ENCODE measurements at regions not wholly inside any gene's neighbourhood (a gene's known extent, or its start where the extent isn't known, plus 50 kb on each side); places are given as distances from the start of the nearest gene placed in this dataset.
A peak's percentile ranks its signal among the peaks of the same experiment; 100 is the strongest.

DNA sequence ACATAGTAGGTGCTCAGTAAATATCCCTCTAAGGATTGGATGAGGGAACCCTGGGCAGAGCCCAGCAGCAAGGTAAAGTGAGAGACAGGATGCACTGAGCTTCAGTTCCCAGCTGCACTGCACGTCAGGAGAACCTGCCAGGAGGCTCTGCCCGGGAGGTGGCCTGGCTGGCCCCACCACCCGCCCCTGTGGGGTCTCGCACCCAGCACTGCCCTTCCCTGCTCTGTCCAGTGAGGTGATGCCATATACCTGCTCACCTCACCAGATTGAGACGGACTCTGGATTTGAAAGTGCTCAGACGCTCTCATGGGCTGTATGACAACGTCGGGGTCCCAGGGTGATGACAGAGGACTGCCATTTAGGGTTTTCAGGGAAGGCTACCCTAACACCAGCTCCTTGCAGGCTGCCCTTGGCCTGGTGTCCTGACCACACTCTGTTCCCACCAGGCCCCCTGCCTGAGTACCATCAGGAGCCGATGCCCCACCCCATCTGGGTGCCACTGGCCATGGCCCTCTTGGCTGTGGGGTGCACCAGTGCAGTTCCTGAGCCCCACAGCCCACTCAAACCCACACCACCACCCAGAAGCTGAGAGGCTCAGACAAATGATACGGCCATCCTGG lies 61.7 kb upstream of the FGF3 start:
- Mint-ChIP-seq H3K27ac (no peak overlapping the region), H3K9me3 (no peaks in the 10 kb centered on the region), H3K4me1 (no peaks in the 10 kb centered on the region), H3K27me3 (ENCODE audit: low read depth in 3 of 3) (peaks cover 0 to 5% (median 3%) of the 10 kb centered on the region in 3 donors), H3K4me3 (no peak overlapping the region), H3K36me3 (no peaks in the 10 kb centered on the region)
- DNase-seq = no peak

DNA sequence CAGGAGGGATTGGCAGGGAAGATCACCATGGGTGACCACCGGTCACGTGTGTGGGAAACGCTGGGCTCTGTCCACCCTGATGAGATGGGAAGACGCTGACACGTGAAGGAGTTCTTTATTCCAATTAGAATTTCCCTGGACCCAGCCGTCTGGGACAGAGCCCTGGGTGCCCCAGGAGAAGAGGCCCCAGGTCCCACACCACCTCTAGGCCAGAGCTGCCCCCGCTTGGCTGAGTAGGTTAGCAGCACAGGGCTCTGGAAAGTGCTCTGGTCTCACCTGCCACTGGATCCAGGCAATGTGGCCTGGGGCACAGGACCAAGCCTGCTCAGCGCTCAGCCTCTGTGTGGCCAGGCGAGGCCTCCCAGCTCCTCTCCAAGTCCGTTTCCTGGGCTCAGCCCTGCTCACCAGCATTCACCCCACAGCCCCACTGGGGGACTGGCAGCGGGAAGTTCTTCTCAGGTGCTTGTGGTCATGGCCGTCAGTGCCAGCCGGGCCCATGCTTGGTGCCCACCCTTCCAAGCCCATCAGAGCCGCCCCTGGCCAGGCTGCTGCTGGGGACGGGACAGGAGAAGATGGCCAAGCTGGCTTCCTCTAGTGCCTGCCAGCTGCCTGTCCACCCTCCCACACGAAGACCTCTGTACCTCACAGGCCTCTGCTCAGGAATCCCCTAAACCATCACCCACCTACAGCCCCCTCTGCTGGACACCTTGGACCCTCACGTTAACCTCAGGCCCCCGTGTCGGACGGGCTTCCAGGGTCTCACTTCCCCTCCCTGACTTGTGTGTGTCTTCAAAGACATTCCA lies 62.5 kb upstream of the FGF3 start:
- Mint-ChIP-seq H3K27me3 (ENCODE audit: low read depth in 3 of 3) (peaks cover 0 to 3% (median 3%) of the 10 kb centered on the region in 3 donors), H3K27ac (no peak overlapping the region)
- no peak for DNase-seq

DNA sequence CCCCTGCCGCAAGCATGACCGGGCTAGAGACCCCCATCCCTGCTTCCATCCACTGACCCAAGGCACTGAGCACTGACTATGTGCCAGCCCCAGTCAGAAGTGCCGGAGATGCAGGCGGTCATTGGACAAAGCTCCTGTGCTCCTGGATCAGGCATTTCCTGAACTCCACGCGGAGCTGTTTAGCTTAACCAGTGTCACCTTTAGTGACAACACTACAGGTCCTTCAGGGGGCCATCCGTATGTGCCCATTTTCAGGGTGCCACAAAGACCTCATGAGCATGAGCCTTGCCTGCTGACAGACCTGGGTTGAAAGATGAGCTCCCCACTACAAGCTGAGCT lies 63.0 kb upstream of the FGF3 start:
- DNase-seq = no peak
- Mint-ChIP-seq H3K4me3 (no peak overlapping the region), H3K27me3 (ENCODE audit: low read depth in 3 of 3) (peaks cover 0 to 3% (median 3%) of the 10 kb centered on the region in 3 donors), H3K27ac (no peak overlapping the region), H3K9me3 (no peaks in the 10 kb centered on the region), H3K4me1 (no peaks in the 10 kb centered on the region), H3K36me3 (no peaks in the 10 kb centered on the region)

More for the DNA sequence above, 62.5 kb upstream of the FGF3 start:
- no peaks in the 10 kb centered on the region for H3K9me3 Mint-ChIP-seq
- no peaks in the 10 kb centered on the region for H3K4me1 Mint-ChIP-seq
- no peak overlapping the region for H3K4me3 Mint-ChIP-seq
- H3K36me3 Mint-ChIP-seq = no peaks in the 10 kb centered on the region

DNA sequence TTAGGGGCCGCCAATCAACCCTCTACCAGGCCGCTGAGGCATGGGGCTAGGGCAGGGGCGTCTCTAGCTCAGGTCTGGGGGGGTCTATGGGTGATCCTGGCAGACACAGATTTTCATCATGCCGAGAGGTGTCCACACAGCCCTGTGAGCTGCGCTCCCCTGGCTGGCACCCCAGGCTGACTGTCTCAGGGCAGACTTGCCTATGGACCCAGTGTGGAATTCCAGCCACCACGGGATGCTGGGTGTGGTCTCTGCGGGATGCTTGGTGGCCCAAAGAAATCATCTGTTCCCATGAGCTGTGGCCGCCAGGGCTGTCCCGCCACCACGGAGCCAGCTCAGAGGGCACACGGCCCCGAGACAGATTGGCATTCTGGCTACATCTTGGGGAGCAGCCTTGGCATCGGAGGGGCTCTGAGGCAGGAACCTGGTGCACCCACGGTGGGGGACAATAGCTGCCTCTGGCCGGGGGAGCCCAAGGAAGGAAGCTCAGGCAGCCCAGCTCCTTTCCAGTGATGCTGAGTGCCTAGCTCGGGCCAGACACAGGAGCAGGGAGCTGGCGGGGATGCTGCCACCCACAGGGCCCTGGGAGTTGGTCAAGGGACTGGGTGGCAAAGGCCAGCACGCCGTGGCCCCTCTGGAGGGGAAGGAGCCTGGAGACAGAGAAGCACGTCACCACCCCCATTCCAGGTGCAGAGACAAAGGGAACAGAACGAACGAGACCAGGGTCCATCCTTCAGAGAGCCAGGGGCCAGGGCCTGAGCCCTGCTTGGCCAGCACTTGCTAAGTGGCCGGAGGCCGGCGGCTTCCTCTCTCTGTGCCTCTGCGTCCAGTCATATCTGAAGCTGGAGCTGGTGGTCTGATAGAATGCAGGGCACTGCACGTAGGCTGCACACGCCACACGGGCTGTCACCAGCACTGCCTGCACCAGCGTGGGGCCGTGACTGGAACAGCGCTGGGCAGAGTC lies 64.4 kb upstream of the FGF3 start:
- Mint-ChIP-seq H3K27me3 (ENCODE audit: low read depth in 3 of 3) (peaks cover 0 to 3% (median 3%) of the 10 kb centered on the region in 3 donors), H3K4me3 (no peak overlapping the region), H3K9me3 (no peaks in the 10 kb centered on the region), H3K4me1 (no peaks in the 10 kb centered on the region), H3K36me3 (no peaks in the 10 kb centered on the region), H3K27ac (no peak overlapping the region)
- DNase-seq = no peak

DNA sequence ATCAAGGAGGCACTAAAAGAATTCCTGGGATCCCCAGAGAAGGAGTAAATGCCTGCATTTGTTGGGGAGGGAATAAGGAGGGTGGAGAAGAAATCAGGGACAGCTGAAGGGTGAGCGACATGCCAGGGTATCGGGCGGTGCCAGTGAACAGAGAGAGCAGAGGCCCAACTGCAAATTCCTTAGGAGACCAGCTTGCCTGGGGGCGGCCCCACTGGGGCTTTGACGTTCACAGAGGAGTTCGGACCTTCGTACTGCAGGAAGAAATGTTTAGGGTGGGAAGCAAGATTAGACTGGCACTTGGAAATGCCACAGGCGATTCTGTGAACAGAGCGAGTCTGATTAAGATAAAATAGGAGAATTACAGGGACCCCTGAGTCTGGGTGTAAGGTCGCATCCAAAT lies 65.1 kb upstream of the FGF3 start:
- no peak for DNase-seq
- Mint-ChIP-seq H3K4me1 (no peaks in the 10 kb centered on the region), H3K27ac (no peak overlapping the region), H3K9me3 (no peaks in the 10 kb centered on the region), H3K27me3 (ENCODE audit: low read depth in 3 of 3) (peaks cover 0 to 3% (median 3%) of the 10 kb centered on the region in 3 donors), H3K36me3 (no peaks in the 10 kb centered on the region), H3K4me3 (no peak overlapping the region)

DNA sequence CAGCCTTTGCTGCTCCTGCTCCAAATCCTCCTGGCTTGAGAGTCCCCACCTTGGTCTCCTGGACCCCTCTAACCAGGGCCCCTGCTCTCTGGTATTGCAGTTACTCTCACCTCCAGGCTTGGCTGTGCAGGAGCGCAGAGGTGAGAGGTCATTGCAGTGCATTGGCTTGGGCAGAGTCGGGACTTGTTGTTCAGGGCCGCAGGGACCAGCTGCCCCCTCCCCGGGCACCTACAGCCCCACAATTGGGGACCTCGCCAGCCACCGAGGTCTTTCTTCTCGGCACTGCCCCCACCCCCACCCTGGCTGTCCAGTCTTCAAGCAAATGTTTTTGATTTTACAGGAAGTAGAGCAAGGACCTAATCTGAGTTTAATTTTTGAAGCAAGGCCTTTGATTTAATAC lies 65.5 kb upstream of the FGF3 start:
- Mint-ChIP-seq H3K9me3 (no peaks in the 10 kb centered on the region), H3K36me3 (no peaks in the 10 kb centered on the region), H3K27ac (no peak overlapping the region), H3K27me3 (ENCODE audit: low read depth in 3 of 3) (peaks cover 0 to 3% (median 3%) of the 10 kb centered on the region in 3 donors), H3K4me1 (no peaks in the 10 kb centered on the region), H3K4me3 (no peak overlapping the region)
- DNase-seq = no peak

DNA sequence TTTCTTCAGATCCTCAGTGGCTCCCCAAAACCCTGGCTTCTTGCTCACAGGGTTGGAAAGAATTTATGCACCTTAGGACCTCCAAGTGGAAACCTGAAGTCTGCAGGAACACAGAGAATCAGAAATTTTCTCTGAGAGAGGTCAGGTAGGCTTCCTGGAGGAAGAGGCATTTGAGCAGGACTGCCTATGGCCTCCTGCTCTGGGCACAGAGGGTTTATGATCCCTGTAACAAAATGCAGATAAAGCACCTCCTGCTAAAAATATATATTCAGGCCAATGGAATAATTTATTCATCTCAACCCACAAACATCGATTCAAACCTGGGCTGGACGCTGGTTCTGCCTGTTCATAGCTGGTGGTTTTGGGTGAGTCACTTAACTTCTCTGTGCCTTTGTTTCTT lies 68.1 kb upstream of the FGF3 start:
- H3K36me3 Mint-ChIP-seq = no peaks in the 10 kb centered on the region
- no peaks in the 10 kb centered on the region for H3K4me1 Mint-ChIP-seq
- no peaks in the 10 kb centered on the region for H3K9me3 Mint-ChIP-seq
- DNase-seq = no peak
- no peak overlapping the region for H3K4me3 Mint-ChIP-seq
- H3K27me3 Mint-ChIP-seq (ENCODE audit: low read depth in 3 of 3) = peaks cover 0 to 3% (median 3%) of the 10 kb centered on the region in 3 donors
- H3K27ac Mint-ChIP-seq = no peak overlapping the region

DNA sequence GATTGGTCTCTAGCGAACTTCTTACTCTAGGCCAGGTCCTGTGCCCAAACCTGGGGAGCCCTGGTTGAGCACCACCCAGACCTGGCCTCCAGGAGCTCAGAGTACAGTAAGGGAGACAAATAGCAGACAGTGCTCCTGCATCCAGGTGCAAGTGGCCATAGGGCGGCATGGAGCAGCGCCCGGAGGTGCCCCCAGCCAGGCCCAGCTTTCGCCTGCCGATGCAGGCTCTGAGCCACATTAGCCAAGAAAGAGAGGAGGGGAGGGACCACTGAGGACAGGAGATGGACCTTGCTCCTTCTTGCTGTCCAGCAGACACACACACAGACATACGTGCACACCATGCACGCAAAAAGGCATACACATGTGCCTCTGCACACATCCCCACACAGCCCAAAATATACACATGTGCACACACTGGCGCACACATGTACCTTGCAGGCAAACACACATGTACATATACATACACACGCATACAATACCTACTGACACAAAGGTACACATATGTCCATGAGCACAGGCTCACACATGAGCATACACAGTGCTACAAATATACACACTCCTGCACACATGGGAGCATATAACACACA lies 68.7 kb upstream of the FGF3 start:
- Mint-ChIP-seq H3K27me3 (ENCODE audit: low read depth in 3 of 3) (peaks cover 0 to 3% (median 3%) of the 10 kb centered on the region in 3 donors), H3K4me3 (no peak overlapping the region), H3K9me3 (no peaks in the 10 kb centered on the region), H3K36me3 (no peaks in the 10 kb centered on the region), H3K4me1 (no peaks in the 10 kb centered on the region), H3K27ac (no peak overlapping the region)
- DNase-seq = no peak

DNA sequence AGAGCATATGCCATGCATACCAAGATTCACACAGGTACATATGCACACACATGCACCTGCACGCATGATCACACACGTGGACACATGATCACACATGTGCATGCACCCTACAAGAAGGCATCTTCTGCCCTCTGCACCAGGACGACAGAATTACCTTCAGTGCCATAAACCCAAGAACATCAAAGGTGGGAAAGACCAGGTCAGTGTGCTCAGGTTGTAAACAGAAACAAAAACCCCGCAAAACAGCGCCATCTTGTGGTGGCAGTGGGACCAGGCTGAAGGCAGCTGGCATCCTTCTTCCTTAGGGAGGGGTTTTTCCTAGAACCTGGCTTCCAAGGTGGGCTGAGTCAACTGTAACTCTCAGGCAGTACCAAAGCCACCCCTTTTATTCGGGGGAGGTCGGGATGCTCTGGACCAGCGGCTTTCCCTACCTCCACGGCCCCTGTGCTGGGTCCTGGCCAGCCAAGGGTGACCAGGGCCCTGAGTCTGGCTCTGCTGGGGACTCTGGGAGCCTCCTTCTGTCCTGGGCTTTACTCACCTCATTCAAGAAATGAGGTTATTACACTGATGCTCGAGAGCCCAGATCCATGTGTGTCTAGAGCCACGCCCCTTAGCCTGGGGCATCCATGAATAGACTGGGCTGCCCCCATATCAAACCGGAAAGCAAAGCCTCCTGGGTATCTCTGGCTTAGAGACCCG lies 69.4 kb upstream of the FGF3 start:
- no peak overlapping the region for H3K4me3 Mint-ChIP-seq
- no peaks in the 10 kb centered on the region for H3K4me1 Mint-ChIP-seq
- peak; percentile 38 to 52 (median 40) for DNase-seq
- H3K27me3 Mint-ChIP-seq (ENCODE audit: low read depth in 3 of 3) = peaks cover 0 to 3% (median 3%) of the 10 kb centered on the region in 3 donors
- H3K27ac Mint-ChIP-seq = no peak overlapping the region
- no peaks in the 10 kb centered on the region for H3K36me3 Mint-ChIP-seq
- H3K9me3 Mint-ChIP-seq = no peaks in the 10 kb centered on the region

DNA sequence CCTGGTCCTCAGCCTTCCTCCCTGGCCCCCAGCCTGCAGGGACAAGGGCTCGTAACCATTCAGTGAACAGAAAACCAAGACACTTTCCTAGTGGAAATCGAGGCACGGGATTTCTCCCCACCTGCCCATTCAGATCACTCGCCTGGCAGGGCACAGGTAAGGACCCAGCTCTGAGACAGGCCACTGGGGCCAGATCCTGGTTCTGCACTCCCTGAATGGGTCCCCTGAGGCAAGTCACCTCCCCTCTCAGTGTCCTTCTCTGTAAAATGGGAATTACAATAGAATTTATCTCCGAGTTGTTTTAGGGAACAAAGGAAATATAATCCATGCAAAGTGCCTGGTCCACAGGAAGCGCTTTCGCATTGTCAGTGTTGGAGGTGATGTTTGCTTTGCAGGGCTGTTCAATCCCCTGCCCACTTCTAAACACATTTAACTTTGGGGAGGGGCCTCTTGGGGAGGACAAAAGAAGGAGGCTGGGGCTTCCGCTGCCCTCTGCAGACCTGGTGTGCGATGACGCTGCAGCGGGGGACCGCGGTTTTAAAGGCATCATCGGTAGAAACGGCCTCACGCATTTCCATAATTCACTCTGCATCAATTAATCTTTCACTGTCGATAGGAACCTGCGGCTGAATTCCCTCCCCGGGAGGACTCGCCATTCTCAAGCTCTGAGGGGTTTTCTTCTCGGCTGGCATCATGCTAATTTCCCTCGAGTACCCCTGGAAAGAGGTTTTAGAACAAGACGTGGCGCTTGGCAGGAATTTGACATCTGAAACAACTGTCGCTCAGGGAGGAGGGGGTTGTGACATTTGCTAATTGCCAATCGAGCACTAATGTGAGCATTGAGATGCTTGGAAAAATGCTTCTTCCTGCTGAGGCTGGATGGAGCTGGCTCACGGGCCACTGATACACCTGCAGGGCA lies 70.4 kb upstream of the FGF3 start:
- H3K36me3 Mint-ChIP-seq = no peaks in the 10 kb centered on the region
- H3K4me1 Mint-ChIP-seq = no peaks in the 10 kb centered on the region
- H3K27ac Mint-ChIP-seq = no peak overlapping the region
- no peak for DNase-seq
- peaks cover 0 to 11% (median 3%) of the 10 kb centered on the region in 3 donors for H3K27me3 Mint-ChIP-seq (ENCODE audit: low read depth in 3 of 3)
- no peaks in the 10 kb centered on the region for H3K9me3 Mint-ChIP-seq
- H3K4me3 Mint-ChIP-seq = no peak overlapping the region

DNA sequence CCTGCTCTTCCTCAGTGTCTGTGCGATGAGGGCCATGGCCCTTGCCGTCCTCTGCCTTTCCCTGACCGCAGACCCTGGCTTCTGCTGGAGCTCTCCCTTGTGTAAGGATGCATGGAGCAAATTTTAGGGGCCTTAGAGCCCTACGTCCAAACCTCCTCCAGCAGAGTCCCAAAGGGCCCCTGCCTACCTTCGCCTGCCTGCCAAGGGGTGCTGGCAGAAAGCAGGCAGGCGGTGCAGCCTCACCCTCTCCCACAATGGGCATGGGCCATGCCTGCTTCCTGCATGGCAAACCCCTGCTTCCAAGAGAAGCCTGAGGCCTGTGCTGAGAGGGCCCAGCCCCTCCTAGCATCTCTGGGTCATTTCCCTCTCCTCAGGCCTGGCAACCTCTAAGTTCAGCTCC lies 71.3 kb upstream of the FGF3 start:
- Mint-ChIP-seq H3K36me3 (no peaks in the 10 kb centered on the region), H3K4me3 (no peak overlapping the region), H3K27me3 (ENCODE audit: low read depth in 3 of 3) (peaks cover 0 to 11% (median 1%) of the 10 kb centered on the region in 3 donors), H3K4me1 (no peaks in the 10 kb centered on the region), H3K9me3 (no peaks in the 10 kb centered on the region), H3K27ac (no peak overlapping the region)
- DNase-seq = no peak

DNA sequence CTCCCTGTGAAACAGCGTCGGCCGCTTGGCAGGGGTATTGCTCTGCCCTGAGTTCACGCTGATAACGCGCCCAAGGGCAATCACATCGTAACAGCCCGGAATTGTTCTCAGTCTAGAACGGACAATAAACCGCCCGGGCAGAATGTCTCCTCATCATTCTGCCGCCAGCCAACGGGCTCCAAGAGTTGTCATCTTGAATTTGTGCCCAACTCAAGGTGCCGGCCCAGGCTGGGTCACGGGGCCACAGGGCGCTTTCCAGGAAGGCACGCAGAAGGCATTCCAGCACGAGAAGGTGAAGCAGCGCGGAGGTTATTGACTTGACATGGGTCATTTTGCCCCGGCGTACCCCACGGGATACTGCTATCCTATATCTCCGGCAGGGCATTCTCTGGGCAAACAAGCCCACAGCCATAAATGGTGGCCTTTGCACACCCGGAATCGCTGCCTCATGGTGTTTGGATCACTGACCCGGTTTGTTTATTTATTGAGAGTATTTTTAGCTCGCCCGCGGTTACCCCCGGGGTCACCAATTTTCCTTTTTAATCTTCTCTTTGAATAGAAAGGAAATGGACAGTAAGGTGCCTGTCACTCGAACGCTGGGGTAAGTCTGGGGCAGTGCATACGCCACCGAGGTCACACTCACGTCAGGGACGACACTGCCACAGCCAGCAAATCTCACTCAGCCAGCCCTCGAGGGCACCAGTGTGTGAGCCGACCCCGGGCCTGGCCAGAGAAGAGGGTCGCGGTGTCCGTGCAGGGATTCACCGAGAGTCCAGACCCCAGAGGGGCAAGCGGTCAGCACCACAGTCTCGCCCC lies 72.4 kb upstream of the FGF3 start:
- H3K36me3 Mint-ChIP-seq = no peaks in the 10 kb centered on the region
- peaks cover 0 to 11% (median 0%) of the 10 kb centered on the region in 3 donors for H3K27me3 Mint-ChIP-seq (ENCODE audit: low read depth in 3 of 3)
- H3K9me3 Mint-ChIP-seq = no peaks in the 10 kb centered on the region
- H3K4me1 Mint-ChIP-seq = no peaks in the 10 kb centered on the region
- no peak overlapping the region for H3K27ac Mint-ChIP-seq
- DNase-seq = no peak
- no peak overlapping the region for H3K4me3 Mint-ChIP-seq
